H4 (cell line): ENCODE measurements at regions not wholly inside any gene's neighbourhood (a gene's known extent, or its start where the extent isn't known, plus 50 kb on each side); places are given as distances from the start of the nearest gene placed in this dataset.
A peak's percentile ranks its signal among the peaks of the same experiment; 100 is the strongest.
"Not testable (repeated sequence)": the region's sequence is repeated elsewhere in the genome, so short reads cannot be mapped to it uniquely, and the experiment has no call there.

Source experiments
- DNase-seq: peaks from one replicate; pipeline ENCODE4 v3.0.0-alpha.2; 2015; ENCODE audit warnings: low spot score

GRCh38 chr7:47190462-47190861 lies 391.4 kb downstream of the TNS3 start:
- DNase-seq, result no peak

- no peak for DNase-seq
Measured at GRCh38 chr7:47188653-47189315, 393.1 kb downstream of the TNS3 start.

- DNase-seq, result no peak
Measured at GRCh38 chr7:47188136-47188535, 393.8 kb downstream of the TNS3 start.

- no peak for DNase-seq
Measured at GRCh38 chr7:47186316-47186715, 395.6 kb downstream of the TNS3 start.

DNA sequence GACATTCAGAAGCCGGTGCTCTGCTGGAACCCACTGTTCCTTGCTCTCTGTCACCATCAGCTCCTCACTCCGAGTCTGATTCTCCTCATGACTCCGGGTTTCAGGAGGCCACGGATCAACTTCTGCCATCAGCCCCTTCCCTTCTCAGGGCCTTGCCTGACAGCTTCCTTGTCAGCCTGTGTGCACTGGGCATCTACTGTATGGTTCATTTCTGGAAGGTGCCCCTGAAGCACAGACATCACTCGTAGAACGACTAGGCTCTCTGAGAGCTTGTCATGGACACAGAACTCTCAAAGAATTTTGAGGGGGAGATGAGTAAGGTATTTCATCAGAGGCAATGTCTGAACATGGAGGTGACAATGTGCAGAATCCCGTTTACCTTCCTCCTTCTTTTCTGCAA lies 396.1 kb downstream of the TNS3 start:
- no peak for DNase-seq

DNA sequence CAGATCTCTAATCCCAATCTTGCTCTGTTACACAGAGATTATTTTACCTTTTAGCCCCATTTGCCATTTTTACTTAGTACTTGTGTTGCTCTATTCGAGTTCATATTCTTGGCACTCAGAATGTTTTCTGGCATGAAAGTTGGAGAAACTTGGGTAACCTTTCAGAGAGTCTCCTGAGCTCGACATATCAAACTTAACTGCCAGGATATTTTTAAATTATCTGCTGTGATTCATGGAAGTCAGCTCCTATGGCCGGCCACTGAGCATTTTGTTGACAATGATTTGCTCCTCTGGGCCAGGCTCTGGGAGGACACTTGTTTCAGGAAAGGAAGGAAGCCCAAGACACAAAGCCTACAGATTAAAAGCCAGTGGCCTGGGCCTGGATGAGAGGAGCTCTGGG lies 396.7 kb downstream of the TNS3 start:
- DNase-seq, result no peak

DNA sequence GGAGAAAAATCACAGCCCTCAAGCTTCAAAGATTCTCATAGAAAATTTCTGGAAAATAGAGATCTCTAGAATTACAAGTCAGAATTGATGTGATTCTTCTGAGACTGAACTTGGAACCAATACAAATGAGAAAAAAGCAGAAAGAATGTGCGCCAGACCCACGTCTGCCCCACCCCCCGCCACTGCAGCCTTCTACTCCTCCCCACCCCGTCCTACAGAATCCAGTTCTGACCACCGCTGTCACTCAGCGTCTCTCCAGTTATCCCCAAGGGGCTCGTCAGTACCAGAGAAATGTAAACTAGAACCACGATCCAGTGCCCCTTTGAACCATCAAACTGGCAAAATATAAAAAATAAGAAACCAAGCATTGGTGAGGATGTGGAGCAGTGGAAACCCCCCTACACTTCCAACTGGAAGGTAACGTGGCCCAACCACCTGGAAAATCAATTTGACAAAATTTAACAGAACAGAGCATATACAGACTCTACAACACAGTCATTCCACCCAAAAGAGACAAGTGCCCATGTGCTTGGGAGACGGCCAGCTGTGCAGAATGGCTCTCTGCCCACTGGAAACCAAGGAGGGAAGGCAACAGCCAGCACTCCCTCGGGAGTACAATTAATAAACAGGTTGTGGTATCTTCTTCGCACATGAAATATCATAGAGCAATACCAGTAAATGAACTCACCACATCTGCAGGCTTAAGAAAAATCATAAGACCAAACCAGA lies 397.9 kb downstream of the TNS3 start:
- DNase-seq, result no peak

DNA sequence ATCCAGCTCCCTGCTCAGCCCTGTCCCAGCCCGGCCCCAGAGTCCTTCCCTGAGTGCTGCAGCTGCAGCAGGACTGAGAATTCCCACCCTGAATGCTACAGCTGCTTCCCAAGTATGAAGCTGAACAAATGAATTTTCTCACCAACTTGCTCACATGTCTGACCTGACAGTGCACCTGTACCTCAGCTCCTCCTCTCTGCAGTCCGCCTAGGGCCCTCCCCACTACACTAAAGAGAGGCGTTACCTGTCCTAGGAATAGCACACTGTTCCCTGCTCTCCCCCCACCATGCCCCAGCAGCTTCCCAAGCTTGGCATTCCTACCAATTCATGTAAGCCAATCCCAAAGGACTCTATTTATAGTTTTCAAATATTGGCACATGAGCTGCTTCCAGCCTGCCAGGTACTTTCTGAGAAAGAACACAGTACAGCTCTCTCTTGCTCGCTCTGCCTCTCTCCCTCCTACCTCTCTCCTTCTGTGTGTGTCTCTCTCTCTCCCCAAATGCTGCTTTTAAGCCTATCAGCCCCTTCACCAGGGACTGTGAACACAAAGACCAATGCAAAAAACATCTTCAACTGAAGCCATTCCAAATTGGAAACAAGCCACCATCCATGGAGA lies 400.1 kb downstream of the TNS3 start:
- DNase-seq, result no peak

- no peak for DNase-seq
Measured at GRCh38 chr7:47180516-47180826, 401.4 kb downstream of the TNS3 start.

DNA sequence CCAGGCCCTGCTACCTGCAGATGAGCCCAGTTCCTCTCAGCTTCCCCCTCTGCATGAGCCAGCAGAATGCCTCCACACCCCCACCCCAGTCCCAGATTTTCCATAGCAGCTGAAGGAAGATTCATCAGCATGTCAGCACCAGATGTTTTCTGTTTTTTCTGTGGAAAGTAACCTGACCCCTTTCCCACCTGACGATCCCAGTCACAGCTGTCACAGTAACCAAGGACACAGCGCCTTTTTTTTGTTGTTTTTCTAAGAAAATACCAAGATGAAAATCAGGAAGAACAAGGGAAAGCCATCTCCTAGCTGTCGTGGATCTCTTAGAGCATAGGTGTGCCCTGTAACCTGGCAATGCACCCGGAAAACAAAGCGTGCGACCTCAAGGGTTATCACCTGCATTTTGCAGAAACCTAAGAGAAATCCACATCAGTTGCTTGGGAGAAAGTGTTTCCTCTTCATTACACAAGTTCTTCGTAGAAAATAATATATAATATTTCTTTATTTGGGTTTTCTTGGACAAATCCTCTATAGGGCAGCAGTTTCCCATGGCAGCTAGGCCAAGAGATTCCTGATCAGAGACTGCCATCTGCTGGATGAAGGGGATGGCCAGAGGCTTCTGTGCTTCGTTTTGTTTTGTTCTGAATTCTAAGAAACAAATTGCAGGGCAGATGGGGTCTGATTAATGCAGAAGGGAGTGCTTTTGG lies 401.9 kb downstream of the TNS3 start:
- DNase-seq, result peak; percentile 80

DNA sequence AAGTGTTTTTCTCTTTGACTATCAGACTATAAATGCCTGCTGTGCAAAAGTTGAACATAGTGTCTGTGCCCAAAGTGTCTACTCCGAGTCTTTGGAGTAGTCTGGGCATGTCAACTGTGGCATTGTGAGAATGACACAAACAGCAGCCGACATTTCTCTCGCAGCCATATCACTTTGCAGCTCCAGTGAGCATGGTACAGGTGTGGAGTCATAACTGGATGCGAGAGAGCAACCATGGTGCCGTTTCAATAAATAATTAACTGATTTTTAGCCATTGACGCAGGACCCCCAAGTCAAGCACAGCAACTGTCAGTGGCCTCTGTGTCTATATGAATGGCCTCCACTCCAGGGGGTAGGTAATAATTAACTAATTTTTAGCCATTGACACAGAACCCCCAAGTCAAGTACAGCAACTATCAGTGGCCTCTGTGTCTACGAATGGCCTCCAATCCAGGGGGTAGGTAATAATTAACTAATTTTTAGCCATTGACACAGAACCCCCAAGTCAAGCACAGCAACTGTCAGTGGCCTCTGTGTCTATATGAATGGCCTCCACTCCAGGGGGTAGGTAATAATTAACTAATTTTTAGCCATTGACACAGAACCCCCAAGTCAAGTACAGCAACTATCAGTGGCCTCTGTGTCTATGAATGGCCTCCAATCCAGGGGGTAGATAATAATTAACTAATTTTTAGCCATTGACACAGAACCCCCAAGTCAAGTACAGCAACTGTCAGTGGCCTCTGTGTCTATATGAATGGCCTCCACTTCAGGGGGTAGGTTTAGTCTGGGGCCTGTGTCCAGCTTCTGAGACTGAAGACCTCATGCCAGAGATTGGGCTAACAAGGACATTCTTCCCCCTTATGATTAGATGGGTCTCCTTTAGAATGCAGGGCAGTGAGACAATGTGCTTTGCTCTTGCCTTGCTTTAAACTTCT lies 409.0 kb downstream of the TNS3 start:
- not testable (repeated sequence) for DNase-seq

DNA sequence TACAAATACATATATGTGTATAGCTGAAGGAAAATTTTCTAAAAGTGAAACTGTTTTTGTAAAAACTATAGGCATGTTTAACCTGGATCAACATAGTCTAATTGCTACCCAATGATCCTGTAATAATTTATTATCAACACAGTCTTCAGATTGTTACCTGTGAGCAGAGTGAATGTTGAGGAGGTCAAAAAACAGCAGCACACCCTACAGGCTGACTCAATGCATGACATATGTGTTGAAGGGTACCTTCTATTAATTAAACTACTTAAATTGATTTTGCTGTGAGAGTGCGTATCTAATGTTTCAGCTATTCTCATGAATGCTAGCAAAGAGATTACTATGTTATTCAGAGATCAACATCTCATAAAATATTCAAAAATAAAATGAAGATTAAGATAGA lies 411.4 kb downstream of the TNS3 start:
- DNase-seq, result no peak

GRCh38 chr7:47154791-47155190 lies 427.1 kb downstream of the TNS3 start:
- no peak for DNase-seq

DNA sequence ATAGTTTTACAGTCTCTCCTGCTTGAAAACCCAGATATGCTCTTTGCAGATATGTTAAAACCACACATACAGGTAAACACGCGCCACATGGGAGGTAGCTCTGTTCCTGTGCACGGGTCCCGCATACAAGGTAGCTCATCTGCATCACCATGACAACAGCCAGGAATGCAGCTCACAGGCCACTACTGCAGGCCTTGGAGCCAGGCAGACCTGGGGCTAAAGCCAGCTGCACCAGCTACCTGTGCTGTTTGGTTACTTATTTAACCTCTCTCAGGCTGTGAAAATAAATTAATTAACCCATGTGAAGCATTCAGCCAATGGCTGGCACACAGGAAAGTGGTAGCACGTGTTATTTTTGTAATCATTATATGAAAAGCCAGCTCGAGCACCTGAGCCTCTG lies 428.3 kb downstream of the TNS3 start:
- peak; percentile 40 for DNase-seq

DNA sequence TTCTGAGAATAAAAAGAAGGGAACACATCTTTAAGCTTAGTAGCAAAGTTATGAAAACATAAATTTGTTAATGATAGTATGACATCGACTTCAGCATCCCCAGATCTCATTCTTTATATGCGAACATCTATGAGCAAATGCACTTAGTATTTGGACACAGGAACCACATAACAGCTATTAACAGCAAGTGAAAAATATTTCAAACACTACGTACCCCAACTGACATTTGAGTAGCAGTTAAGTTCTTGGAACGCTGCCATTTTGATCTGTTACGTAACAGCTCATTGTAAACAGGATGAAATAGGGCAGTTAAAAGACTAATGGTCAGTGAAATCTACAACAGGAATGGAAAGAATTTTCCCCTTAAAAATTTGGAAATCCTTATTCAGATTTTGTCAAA lies 428.9 kb downstream of the TNS3 start:
- DNase-seq, result peak; percentile 93

DNA sequence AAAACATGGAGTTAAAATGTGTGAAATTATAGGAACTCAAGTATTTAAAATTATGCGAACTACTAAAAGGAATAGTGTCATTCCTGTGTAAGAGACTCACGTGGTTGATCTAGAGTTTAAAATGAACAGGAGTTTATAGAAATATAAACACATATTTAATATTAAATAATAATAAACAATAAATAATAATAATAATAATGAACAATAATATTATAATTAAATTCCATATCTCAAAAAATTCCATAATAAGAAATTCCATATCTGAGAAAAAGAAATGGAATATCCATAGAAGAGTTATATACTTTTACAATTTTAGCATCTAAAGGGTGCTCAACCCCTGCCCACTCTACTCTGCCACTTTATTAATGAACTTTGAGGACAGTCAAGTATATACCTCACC lies 429.6 kb downstream of the TNS3 start:
- DNase-seq, result no peak

- DNase-seq, result no peak
Measured at GRCh38 chr7:47150497-47151260, 431.2 kb downstream of the TNS3 start.

- no peak for DNase-seq
Measured at GRCh38 chr7:47149971-47150370, 431.9 kb downstream of the TNS3 start.

DNA sequence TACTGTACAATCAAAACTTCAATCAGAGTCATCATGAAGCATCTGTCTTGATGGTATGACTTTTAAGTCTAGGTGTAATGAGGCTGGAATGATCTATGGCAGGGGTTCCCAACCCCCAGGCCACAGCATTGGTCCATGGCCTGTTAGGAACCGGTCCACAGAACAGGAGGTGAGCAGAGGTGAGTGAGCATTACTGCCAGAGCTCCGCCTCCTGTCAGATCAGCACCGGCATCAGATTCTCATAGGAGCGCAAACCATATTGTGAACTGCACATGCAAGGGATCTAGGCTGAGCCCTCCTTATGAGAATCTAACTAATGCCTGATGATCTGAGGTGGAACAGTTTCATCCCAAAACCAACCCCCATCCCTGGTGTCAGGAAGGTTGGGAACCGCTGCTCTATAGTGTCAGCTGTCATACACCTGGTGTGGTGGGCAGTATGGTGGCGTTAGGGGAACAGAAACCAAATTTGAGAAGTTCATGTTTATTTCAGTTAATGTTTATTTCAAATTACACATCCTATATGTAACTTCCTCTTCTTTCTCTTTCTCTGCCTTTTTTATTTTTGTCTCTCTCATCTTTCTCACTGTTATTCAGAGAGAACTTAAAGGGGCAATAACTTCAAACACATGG lies 432.6 kb downstream of the TNS3 start:
- no peak for DNase-seq

DNA sequence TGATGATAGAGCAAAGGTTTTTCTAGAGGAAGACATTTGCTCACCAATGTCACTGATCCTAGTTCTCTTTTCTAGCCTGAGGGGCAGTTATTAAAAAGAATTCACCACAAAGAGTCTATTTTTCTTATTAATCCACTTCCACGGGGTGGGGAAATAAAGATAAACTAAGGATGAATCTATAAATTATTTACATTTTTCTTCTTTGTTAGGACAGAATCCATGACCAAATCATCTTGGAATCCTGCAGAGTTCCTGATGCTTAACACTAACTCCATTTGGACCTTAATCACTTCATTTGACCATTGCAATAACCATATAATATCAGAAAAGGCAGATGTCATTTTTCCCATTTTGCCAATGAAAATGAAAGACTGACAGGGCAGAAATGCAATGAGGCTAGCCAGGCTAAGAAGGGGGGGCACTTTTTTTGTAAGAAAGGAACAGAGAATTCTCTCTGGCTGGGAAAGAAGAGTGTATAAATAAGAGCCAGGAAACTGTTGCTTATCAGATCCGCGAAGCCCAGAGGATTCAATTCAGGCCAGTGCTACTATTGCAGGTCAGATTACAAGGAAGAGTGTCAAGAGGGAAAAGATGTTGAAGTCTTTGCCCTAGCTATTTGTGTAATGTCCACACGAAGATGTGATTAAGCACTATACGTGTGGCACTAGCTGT lies 433.2 kb downstream of the TNS3 start:
- no peak for DNase-seq
